ENCODE measurements at regions not wholly inside any gene's neighbourhood (a gene's known extent, or its start where the extent isn't known, plus 50 kb on each side); places are given as distances from the start of the nearest gene placed in this dataset.
A peak's percentile ranks its signal among the peaks of the same experiment; 100 is the strongest.

DNA sequence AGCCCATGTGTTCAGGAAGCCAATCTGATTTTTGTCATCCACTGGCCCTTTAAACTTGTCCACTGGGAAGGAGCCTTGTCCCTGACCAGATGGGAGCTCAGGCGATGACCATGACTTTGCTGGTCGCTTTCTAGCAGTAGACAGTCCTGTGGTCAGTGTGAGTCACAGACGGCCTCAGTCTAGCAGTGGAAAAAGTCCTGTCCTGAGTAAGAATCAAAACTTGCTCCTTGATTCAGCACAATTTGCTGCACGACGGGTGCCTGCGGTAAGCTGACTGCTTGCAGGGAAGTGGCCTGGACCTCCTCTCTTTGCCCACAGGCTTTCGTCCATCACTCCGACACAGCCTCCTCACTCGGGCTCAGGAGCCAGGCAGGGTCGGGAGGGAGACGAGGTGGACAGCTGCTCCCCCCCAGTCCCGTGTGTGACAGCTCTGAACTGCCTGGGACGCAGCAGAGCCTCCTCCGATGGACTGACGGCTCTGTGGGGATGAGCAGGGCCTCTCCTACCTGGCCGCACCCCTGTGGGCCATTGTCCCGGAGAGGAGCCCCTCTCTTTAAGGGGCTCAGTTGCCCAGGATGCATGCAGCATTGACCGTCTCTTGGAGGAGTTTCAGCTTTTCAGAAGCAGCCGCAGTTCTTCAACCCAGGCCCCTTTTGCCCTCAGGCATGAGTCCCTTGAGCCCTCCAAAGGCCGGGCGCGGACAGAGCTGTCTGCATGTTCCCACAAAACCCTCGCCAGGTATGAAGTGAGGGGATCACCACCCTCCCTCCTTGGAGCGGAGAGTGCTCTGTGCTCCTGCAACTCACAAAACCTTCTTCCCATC lies 209.2 kb downstream of the ANKRD60 start:
- no peak for DNase-seq (ENCODE audit: low read depth in 3 of 3)

DNA sequence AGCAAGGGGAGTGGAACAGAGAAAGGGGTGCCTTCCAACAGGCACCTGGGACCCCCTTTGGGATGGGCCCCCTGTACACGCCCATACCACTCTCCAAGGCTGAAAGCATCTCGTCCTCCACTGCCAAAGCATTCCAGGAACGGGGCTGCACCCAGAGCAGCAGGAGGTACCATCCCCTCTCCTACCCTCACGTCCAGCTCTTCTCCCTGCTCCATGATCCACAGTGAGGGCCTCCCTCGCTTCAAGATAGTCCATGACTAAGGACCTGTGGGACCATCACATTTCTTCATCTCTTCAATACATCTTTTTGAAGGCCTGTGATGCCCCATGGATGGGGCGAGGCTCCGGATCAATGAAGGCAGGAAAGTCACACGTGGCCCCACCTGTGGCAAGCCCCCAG lies 209.9 kb downstream of the ANKRD60 start:
- DNase-seq (ENCODE audit: low read depth in 3 of 3): no peak

DNA sequence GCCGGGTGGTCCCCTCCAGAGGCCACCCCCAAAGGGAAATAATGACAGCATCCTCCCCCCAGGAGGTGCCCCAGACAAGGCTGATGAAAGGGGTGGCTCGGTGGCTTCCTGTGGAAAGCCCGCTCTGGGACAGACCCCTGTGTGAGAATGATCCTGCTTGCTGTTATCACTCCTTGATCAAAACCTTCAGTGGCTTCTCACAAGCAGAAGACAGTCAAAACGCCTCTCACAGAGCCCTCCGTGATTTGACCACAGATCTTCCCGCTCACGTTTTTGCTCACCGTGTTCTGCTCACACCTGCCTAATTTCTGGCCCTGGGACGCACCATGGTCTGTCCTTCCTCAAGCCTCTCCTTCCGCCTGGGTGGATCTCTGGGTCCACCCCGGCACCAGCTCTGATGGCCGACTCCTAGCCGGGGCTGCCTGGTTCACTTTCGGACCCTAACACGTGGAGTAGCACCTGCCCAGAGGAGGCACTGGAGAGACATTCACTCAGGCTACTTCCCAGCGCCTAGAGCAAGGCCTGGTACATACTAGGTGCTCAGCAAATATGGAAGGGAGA lies 210.4 kb downstream of the ANKRD60 start:
- DNase-seq (ENCODE audit: low read depth in 3 of 3): no peak

DNA sequence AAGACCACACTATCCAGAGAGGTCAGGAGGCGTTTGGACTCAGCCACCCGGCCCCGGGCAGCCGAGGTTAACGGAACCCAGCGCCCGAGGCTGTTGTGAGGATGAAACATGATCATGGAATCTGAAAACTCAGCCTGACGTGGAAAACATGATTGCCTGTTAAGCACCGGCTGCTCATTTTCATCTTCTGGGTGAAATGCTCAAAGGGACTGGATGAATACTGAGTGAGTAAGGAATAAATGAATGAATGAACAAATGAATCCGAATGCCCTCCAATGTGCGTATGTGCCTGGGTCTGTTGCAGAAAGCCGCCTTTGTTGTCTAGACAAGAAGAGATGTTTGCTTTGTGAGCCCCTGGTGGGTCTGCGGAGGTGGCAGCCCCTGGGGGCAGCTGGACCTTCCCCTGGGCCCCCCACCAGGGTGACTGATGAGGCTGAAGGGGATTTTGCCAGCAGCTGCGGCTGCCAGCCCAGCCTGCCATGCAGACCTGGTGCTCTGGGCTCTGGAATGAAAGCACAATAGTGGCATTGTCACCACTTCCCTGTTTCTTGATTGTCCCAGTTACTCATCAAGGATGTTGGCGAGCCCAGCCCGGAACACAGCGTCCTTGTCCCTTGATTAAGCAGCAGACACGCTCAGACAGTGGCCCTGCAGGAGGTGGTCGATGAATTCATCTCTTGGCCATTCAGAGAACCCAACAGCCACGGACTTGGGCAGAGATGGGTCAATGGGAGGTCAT lies 211.1 kb downstream of the ANKRD60 start:
- DNase-seq (ENCODE audit: low read depth in 3 of 3): no peak

DNA sequence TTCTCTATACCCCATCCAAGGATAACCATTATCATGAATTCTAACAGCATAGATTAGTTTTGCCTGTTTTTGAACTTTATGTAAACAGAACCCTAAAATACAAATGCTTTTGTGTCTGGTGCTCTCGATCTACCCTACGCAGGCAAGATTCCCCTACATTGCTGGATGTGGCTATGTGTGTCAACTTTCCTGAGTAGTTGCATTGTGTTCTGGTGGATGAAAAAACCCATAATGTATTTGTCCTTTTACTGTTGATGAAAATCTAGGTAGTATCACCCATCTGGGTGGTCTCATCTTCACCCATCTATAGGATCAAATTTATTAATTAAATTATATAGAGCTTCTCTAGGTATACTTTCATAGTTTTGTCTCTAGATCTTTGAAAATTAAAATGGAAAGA lies 211.7 kb downstream of the ANKRD60 start:
- DNase-seq (ENCODE audit: low read depth in 3 of 3): no peak

DNA sequence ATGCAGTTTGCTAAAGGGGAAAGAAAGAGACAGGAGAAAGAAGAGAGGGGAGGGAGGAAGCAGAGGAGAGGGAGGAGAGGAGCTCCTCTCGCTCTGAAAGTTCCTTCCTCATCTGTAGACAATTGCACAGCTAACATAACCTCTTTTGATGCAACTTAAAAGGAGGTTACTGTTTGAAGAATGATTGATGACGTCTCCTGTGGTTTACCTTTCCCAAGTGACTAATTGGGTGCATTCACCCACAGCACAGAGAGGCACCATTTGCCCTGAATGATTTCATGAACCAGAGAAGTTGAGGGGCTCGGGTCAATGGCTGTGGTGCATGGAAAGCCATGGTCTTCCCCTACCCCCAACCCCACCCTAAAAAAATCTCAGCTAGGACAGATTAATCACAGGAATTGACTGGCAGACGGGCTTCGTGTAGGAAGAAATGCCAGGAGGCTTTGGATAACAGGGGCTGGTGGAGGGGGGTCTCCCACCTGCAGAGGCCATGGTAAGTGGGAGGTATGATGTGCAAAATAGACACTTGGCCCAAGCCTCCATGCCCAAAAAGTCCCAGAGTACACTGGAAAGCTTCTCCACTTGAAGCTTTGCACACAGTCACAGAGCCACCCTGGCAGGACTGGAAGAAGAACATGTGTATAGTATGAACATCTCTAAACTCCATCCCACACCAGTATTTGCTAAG lies 213.7 kb downstream of the ANKRD60 start:
- peak in 1 of 3 experiments; percentile 6 for DNase-seq (ENCODE audit: low read depth in 3 of 3)

DNA sequence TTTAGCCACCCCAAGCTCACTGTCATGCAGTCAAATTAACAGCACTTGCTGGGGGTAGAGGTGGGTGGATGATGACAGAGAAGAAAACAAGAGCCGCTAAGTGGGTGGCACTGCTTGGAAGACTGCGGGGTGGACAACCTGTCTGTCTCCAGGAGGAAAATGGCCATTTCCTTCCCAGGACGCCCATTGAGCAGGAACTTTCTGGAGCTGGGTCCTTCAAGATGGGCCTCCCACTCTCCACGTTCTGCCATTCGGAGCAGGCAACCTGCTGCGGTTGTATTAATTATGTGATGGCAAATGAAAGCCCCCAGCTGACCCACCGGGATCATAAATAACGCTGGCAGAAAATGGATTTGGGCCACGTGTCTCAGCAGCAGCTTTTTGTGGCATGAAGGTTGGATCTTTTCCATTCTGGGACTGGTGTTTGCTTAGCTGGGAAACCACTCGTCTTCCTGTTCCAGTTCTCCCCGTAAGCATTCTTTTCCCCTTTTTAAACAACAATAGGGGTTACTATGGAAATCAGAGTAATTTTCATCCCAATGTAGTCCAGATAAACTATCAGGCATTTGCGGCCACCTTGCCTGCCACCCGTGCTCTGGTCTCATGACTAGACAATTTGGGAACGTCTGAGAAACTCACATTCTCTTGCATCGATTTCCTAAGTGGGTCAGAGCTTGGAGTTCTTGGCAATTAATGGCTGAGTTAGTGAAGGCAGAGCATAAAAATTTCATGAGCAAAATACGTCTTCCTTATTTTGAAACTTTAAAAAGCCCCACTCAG lies 215.5 kb downstream of the ANKRD60 start:
- DNase-seq (ENCODE audit: low read depth in 3 of 3): no peak

DNA sequence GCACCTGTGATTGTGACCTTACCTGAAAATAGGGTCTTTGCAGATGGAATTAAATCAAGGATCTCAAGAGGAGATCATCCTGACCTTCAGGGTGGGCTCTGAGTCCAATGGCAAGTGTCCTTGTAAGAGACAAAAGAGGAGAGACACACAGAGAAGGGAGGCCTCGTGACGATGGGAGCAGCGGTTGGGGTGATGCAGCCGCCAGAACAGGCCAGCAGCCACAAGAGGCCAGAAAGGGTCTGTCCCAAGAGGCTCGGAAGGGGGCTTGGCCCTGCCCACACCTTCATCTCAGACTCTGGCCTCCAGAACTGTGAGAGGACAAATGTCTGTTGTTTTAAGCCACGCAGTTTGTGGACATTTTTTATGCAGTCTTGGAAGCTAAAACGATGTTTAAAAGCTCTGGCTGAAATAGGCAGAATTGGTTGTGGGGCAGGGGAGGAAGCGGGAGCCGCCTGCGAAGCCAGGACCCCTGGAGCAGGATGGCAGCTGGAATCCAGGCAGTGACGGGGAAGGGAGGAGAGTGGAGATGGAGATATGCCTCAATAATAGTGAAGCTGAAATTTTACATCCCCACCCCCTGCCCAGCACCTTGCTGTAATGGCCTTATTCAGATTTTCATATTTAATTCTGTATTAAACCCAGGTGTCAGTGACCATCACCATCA lies 216.4 kb downstream of the ANKRD60 start:
- DNase-seq (ENCODE audit: low read depth in 3 of 3): no peak

DNA sequence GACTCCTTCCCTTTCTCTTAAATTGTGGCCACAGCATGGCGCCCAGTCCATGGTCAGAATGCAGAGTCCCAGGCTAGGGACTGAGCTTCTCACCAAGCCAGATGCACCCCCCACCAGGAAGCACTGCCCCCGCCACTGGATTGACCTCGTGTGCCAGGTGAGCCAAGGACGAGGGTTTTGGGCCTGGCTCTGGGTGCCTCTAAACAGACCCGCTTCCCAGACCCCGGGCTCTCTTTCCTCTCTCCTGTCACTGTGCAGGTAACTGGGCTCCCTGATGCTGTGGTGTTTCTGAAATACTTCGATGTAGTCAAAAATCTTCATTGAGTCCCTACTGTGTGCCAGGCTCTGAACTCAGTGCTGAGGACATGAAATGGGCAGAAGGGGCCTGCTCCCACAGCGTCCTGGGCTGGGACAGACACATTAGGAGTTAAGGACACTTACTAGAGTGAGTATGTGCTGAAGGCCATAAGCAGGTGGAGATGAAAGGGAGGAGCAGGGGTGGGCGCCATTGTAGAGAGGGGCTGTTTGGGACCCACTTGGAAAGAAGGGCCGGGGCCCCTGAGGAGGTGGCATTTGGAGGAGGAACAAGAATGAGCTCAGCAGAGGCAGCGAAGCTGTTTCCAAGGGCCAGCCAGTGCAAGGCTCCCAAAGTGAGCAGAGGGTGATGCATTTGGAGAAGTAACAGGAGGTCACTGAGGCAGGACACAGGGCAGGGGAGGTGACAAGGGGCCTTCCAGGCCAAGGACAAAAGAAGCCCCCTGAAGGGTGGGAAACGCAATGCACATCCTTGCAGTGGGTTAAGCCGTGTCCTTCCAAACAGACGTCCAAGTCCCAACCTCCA lies 217.1 kb downstream of the ANKRD60 start:
- DNase-seq (ENCODE audit: low read depth in 3 of 3): no peak

DNA sequence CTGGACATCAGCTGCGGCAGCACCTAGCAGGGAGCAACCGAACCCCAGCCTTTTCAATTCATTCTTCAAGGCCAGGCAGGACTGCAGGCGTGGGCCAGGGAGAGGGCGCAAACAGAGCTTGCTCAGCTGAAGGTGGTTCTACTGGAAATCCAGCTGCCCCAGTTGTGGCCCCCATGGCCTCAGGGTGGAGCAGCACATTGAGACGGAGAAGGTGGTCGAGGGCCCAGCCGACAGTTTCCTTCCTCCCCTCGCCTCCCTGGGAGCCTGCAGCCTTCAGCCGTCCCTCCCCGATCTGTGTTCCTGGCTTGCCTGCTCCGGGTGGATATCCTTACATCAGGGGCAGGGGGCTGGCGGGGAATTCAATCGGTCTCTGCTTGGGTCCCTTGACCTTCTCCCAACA lies 217.8 kb downstream of the ANKRD60 start:
- DNase-seq (ENCODE audit: low read depth in 3 of 3): no peak

DNA sequence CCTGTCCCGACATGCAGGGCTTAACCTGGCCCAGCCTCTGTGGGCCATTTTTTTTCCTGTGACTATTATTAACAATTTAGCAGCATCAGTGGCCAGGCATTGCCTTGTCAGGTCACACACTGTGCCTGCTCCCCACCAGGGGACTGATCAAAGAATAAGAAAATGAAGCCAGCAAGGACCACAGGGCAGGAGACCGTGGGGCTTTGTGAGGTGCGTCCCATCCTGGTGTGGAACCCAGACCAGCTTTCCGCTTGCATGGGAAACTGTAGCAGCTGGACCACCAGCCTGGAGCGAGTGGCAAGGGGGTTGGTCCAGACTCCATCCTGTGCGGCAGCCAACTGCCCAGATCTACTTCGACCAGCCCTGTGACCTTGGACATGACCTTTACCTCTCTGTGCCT lies 218.3 kb downstream of the ANKRD60 start:
- DNase-seq (ENCODE audit: low read depth in 3 of 3): no peak

DNA sequence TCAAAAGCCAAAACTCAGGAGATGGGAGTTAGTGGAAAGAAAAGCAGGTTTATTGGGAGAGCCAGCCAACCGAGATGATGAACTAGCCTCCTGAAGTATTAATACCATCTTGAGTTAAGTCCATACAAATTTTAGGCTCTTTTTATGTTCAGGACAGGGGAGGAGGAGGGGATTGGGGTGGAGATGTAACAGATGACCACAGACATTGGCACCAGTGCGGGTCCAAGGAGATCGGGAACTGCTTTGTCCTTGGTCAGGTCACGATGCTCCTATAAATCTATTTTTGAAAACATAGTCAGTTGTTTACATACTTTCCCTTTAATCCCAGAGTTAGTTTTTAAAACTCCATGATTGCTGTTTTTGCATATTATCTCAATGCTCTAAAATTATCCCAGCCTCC lies 219.6 kb downstream of the ANKRD60 start:
- DNase-seq (ENCODE audit: low read depth in 3 of 3): no peak

DNA sequence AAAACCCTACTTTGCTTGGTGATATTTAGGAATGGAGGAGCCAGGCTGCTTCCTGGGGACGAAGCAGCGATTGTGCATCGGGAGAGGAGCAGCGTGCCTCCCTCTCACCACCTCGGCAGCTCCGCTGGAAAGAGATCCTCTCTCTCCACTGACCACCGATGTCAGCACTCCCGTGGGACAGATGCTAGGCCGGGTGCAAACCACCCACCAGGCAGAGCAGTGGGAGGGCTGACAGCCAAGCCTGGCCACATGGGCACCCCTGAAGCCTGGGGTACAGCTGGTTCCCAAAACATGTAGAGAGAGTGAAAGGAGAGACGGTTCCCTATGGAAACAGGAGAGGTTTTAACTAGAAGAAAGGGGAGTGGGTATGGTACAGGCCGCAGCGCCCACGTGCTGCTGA lies 220.0 kb downstream of the ANKRD60 start:
- DNase-seq (ENCODE audit: low read depth in 3 of 3): no peak

DNA sequence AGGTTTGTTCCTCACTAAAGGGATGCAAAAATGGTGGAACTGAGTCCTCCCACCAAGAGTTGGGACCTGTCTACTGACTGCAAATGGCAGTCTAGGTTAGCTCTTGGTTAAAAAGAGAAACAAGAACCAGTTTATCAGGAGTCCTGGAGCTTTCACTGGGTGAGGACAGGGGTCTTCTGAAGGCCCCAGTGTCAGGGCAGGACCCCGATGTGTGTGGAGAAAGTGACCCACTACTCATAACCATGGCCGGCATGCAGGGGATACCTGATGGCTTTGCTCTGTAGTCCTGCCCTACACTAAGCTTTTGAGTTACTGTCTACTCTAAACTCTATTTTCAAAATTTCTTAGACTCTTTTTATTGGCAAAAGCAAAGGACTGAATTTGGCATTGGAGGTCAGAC lies 220.5 kb downstream of the ANKRD60 start:
- no peak for DNase-seq (ENCODE audit: low read depth in 3 of 3)

DNA sequence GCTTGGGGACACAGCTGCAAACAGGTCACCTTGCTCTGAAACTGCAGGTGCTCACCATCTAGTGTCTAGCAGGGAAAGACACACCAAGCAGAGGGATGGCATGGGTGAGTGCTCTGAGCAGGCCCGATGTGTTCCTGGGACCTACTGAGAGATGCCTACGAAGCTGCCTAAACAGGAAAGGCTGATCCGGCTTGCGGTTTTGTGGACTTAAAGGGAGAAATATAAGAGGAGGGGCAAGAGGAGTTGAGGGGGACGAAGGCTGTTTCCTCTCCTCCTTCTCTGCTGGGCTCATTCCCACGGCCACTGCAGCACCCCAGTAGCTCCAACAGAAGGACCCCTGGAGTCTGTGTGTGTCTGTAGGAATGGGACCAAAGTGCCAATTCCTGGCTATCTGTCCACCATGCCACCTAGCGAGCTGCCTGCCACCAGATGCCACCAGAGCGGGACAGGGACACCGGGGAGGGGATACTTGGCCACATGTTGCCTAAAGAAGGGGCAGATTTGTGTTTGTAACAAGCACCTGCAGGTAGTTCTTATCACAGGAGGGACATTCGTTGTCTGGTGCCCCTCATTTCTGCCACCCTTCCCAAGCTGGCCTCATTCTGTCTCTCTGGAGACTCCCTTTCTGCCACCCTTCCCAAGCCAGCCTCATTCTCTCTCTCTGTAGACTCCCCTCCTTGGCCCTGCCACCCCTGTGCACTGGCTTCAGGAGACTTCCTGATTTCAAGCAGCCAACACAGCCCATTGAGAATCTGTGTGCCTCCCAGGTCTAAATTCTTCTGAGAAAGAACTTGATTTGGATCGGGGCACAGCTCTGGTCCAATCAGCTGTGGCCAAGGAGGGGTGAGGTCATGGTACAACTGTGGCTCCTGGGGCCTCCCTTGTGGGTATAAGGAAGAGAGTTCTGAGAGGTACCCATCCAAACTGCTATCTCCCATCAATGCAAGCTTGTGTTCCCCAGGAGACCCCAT lies 221.8 kb downstream of the ANKRD60 start:
- no peak for DNase-seq (ENCODE audit: low read depth in 3 of 3)

DNA sequence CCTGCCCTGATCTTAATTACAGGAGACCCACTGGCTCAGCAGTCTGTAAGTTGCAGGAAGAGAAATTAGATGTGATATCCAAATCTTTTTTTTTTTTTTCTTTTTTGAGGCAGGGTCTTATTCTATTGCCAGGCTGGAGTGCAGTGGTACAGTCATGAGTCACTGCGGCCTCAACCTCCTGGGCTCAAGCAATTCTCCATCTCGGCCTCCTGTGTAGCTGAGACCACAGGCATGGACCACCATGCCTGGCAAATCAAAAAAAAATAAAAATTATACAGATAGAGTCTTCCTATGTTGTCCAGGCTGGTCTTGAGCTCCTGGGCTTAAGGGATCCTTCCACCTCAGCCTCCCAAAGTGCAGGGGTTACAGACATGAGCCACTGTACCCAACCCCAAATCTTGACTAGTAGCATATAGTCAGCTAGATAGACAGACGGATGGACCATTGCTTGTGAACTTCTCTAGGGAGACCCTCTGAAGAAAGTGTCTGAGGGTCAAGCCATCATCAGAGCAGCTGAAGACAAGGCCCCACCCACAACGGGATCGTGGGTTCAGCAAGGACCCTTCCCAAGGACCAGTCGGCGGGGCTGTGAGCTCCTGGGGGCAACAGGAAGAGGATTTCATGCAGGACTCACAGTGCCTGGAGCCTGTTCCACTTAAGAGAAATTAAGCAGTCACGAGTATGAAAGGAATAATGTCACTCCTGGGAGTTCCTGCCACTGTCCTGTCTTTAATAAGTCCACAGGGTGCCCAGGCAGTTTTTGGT lies 222.7 kb downstream of the ANKRD60 start:
- DNase-seq (ENCODE audit: low read depth in 3 of 3): no peak

DNA sequence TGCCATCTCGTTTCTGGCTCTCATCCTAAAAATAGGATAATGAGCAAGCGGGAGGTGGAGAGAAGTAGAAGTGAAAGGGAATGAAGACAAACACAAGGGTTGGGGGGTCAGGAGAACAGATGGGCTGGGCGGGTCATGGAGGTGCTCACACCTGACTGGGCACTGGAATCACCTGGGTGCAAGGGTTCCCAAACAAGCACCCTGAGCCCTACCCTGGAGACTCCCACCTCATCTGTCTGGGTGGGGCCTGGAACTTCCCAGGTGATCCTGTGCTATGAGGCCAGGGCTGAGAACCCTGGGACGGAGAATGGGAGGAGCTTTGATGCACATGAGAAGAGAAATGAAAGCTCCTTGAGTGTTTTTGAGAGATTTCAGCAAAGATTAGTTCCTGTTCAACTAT lies 223.6 kb downstream of the ANKRD60 start:
- no peak for DNase-seq (ENCODE audit: low read depth in 3 of 3)

DNA sequence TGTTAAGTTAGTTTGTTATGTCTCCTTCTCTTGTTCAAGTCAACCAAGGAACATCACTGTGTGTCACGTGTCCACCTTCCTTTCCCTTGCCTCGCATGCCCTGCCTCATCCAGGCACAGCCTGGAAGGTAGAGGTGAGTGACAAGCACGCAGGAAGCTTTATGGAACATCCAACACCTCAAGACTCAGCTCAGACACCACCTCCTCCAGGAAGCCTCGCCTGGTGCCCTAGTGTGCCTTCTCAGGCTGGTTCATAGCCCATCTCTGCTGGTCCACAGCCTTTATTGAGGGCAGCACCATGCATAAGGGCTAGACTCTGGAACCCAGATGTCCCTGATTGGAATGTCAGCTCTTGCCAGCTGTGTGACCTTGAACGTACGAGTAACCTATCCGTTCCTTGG lies 224.3 kb downstream of the ANKRD60 start:
- no peak for DNase-seq (ENCODE audit: low read depth in 3 of 3)
